HG03280 (cell line): ENCODE measurements at regions not wholly inside any gene's neighbourhood (a gene's known extent, or its start where the extent isn't known, plus 50 kb on each side); places are given as distances from the start of the nearest gene placed in this dataset.
A peak's percentile ranks its signal among the peaks of the same experiment; 100 is the strongest.
"Not testable (repeated sequence)": the region's sequence is repeated elsewhere in the genome, so short reads cannot be mapped to it uniquely, and the experiment has no call there.

Experiments used
- ATAC-seq: cut with Tn5 transposase; IDR thresholded peaks from one replicate; pipeline ENCODE4 v1.9.1; 2021; ENCODE audit warnings: mild to moderate bottlenecking, moderate library complexity; ENCODE audit not compliant: unreplicated experiment

DNA sequence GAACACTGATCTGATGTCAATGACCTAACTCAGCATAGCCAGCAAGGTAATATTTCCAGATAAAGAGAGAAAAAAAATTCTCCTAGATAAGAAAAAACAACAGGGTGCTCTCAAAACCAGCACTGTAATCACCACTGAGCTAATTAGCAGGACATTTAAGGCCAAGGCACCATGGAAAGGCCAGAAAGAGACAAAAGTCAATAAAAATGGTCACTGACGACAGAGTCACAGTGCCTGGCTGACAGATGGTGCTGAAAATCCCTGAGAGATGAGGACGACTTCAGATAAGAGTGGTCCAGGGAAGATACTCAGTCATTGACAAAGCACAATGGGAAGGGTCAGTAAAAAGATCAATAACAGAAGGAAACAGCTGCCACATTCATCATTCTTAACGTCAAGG lies 186.7 kb downstream of the SPATA31A6 start:
- ATAC-seq: not testable (repeated sequence)

DNA sequence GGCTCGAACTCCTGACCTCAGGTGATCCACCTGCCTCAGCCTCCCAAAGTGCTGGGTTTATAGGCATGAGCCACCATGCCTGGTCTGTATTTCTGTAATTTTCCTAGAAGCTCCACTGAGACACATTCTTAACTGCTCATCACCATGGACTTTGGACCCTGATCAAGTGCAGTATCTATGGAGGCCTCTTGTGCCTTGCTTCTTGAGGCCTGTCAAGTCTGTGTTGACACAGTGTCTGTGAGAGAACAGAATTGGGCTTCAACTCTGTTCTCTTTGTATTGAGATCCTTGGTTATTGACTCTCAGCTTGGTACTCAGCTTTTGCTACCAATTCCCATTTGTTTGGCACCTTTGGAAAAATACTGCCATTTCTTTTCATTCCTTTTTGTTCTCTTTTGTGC lies 188.0 kb downstream of the SPATA31A6 start:
- not testable (repeated sequence) for ATAC-seq

DNA sequence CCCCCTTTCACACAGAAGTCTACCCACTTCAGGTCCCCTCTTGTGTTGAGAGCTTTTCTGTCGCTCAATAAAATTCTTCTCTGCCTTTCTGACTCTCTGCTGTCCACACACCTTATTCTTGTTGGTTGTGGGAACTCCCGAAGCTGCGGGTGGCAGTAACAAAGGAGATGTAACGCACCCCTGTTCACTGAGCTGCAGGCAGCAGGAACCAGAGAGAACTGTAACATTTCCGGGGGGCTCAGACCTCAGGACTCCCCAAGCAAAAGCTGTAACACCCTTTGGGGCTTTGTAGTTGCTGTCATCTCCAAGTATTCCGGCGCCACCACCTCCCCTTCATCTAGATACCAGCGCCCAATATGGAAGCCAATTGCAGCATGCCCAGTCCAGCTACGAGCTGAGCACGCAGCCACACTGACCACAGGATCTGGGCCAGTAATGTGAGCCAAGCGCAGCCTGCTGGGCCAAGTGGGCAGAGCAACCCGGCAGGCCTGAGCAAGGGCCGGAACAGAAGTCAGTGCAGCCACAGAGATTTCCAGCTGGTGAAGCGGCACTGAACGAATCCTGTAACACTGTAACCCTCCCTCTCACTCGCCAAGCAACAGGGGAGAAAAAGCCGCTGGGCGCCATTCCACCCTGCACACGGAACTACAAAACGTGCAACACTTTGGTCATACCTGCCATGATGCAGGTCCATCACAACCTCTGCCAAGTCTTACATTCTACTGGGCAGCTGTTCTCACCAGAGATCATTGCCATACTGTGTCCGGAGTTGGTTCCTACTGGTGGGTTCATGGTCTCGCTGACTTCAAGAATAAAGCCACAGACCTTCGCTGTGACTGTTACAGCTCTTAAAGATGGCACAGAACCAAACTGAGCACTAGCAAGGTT lies 194.3 kb downstream of the SPATA31A6 start:
- not testable (repeated sequence) for ATAC-seq

DNA sequence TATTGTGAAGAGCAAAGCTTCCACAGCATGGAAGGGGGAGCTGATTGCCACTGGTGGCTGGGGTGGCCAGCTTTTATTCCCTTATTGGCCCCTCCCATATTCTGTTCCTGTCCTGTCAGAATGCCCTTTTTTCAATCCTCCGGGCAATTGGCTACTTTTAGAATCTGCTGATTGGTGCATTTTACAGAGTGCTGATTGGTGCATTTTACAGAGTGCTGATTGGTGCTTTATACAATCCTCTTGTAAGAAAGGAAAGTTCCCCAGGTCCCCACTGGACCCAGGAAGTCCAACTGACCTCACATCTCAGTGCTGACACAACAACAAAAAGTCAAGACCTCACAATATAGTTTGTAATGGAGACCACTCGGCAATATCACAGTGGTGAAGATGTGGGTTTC lies 195.0 kb downstream of the SPATA31A6 start:
- ATAC-seq: no peak

DNA sequence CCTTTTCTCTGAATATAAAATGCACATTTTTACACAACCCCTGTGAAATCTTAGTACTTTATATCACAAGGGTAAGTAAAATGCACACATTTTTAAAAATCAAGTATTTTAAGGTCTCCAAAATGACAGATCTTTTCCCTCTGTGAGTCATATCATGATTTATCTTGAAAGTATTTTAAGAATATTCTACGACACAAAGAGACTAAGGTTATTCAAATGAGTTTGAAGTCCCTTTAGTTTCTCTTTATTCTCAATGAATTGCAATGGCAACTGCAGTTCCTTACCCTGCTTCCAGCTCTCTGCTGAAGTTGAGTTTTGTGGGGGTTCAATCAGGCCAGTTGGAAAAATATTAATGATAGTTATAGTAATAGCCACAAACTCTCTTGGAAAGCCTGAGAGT lies 196.1 kb downstream of the SPATA31A6 start:
- ATAC-seq: not testable (repeated sequence)

DNA sequence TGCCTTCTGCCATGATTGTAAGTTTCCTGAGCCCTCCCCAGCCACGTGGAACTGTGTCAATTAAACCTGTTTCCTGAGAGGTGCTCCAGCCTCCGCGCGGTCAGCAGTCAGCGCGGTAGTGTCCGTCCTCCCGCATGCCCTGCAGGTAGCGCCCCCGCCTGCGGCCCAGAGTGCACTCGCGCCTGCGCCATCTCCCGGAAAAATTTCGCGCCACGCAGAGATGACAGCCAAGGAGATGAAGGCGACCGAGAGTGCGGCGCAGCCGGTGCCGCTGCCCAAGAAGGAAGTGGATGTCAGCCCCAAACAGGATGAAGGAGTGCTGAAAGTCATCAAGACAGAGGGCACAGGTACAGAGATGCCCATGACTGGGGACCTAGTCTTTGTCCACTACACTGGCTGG lies 201.1 kb downstream of the SPATA31A6 start:
- ATAC-seq: not testable (repeated sequence)

DNA sequence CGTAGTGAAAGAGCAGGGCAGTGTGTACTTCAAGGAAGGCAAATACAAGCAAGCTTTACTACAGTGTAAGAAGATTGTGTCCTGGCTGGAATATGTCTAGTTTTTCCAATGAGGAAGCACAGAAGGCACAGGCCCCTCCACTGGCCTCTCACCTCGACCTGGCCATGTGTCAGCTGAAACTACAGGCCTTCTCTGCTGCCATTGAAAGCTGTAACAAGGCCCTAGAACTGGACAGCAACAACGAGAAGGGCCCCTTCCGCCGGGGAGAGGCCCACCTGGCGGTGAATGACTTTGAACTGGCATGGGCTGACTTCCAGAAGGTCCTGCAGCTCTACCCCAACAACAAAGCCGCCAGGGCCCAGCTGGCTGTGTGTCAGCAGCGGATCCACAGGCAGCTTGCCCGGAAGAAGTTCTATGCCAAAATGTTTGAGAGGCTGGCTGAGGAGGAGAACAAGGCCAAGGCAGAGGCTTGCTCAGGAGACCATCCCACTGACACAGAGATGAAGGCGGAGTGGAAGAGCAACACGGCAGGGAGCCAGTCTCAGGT lies 202.2 kb downstream of the SPATA31A6 start:
- not testable (repeated sequence) for ATAC-seq

DNA sequence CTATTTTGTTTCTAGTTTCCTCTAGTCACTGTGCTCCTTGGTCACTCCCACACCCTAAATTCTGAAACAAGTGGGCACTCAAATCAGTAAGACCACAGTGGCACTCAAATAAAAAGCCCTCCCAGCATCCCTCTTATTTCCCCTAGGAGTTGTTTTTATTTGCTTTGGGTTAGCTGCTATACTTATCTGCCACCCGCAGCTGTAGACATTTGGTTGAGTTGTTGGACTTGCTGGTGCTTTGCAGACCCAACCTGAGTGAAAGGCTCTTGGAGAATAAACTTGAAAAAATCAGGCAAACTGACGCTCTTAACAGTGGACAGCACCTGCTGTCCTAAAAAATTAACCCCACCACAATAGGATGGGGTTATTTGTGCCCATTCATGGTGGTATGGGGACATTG lies 203.0 kb downstream of the SPATA31A6 start:
- no peak for ATAC-seq

DNA sequence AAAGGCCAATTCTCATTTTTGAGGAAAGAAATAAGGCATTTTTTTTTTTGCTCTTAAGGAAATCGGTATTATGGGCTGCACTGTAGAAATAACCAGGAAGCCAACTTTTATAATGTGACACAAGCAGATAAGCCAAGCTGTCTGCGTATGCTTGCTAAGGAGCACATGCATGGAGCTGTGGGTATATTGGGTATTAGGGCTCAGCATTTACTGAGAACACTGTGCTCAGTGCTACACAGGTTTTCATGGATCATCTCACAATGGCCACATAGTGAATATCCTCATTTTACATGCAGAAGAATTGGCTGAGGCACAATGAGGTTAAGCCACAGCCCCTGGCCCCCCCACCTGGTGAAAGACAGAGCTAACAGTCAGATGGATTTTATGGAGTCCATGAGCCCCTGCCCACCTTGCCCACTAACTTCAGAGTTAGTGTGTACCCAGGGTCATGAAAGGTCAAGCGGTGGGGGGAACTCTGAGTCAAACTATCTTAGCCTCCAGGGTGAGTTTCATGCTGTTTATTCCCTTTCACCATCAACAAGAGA lies 204.8 kb downstream of the SPATA31A6 start:
- no peak for ATAC-seq

DNA sequence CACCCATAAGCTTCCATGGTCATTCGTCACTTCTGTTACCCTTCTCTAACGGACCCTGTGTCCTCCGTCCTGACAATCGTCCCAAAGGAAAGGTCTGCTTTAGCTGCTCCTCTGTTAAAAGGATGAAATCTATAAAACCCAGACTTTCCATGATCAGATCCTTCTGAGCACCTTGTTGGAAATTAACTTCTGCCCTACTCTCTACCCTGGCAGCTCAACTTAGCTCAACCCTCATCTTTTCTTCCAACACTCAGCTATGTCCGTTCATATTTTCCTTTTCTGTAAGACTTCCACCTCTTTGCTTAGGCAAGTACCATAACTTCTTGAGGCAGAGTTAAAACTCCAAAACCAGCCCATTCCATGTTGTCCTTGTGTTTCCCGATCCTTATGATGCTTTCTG lies 205.4 kb downstream of the SPATA31A6 start:
- no peak for ATAC-seq

DNA sequence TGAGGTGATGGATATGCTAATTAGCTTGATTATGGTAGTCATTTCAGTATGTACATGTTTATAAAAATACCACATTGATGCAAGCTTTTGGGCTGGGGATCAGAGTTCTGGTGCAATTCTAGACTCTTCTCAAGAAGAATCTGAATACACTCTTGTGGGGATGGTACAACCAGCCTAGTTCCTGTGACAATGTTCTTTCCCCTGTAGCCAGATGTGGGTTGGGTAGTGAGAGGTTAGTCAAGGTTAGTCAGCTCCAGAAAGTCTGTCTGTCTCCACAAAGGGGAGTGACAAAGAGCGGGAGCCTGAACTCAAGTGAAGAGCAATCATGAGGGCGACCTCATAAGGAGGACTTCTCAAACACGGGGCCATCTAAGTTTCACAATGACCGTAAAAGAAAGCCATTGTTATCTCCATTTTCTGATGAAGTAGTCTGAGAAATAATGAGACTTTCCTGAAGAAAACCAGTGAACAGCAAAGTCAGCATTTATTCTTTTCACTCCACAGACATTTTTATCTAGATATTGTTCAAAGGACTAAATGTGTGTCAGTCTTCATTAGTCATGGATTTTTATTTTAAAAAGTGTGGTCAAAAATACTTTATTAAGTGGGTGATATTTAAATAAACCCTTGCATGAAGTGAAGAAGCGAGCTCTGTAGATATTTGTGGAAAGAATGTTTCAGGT lies 209.5 kb downstream of the SPATA31A6 start:
- not testable (repeated sequence) for ATAC-seq

DNA sequence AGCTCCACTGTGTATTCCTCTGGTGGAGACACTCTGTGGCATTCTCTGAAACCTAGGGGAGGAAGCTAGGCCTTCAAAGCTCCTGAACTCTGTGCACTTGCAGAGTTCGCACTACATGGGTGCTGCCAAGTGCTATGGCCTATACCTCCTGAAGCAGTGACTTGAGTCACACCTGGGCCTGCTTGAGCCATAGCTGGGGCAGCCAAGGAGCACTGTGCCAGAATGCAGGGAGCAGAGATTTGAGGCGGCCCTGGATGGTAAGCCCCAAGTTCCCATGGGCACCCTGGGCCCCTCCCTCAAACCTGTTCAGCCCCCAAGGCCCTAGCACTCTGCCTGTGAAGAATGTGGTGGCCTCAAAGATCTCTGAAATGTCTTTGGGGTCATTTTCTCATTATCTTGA lies 212.9 kb downstream of the SPATA31A6 start:
- no peak for ATAC-seq

DNA sequence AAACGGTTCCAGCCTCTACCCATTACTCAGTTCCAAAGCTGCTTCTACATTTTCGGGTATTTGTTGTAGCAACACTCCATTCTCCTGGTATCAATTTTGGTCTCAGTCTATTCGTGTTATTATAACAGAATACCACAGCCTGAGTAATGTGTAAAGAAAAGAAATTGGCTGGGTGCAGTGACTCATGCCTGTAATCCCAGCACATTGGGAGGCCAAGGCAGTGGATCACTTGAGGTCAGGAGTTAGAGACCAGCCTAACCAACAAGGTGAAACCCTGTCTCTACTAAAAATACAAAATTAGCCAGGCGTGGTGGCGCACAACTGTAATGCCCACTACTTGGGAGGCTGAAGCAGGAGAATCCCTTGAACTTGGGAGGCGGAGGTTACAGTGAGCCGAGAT lies 213.9 kb downstream of the SPATA31A6 start:
- not testable (repeated sequence) for ATAC-seq

DNA sequence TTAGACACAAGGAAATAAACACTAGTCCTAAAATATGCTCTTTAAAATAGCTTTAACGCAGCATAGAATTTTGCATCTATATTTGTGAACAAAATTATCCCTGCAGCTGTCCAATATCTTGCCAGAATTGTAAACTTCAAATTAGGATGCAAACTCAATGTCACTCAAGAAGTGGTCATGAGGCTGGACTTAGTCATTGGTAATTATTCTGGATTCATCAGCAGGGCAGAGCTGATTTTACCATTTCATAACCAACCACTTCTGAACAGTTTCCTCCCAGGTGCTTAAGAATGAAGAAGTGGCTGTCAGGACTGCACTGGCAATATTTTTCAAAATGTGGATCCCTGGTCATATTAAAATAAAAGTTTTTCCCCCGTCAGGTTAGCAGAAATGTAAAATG lies 219.5 kb downstream of the SPATA31A6 start:
- not testable (repeated sequence) for ATAC-seq

DNA sequence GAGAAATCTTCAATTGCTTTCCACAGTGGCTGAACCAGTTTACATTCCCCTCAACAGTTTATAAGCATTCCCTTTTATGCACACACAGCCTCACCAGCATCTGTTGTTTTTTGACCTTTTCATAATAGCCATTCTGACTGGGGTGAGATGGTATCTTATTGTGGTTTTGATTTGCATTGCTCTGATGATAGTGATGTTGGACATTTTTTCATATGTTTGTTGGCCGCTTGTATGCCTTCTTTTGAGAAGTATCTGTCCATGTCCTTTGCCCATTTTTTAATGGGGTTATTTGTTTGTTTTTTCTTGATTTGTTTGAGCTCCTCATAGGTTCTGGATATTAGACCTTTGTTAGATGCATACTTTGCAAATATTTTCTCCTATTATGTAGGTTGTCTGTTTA lies 226.1 kb downstream of the SPATA31A6 start:
- ATAC-seq: not testable (repeated sequence)

DNA sequence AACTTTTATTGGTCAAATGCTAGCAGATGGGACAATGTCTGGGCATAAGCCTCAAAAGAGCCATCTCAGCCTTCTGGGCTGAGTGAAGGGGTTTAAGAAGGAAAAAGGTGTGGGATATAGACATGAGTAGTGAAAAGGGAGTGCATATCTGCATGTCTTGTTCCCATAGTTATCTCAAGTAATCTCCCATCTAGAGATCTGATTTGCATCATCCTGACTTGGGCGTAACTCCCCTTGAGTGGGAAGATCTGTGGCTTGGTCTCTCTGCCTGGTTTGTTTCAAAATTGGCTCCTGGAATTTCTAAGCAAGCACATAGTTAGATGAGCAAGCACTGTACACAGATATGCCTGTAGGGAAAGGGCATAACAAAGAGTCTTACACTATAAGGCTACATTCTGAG lies 228.9 kb downstream of the SPATA31A6 start:
- ATAC-seq: not testable (repeated sequence)

DNA sequence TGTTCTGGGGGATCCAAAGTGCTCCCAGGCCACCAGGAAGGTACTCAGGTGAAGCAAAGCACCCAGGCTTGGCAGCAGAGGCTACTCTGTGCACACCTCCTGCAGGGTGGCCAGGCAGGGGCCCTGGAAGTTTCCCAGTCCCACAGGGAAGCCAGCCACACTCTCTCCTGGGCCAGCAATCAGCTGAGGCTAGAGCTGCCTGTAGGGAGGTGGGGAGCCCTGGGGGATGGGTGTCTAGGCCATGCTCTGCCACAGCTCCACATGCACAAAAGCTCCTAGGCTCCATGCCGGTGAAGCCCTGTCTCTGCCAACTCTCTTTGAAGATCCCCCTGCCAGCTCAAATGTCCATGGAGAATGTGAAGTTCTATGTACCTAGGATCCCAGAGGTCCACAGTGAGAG lies 231.4 kb downstream of the SPATA31A6 start:
- ATAC-seq: not testable (repeated sequence)

DNA sequence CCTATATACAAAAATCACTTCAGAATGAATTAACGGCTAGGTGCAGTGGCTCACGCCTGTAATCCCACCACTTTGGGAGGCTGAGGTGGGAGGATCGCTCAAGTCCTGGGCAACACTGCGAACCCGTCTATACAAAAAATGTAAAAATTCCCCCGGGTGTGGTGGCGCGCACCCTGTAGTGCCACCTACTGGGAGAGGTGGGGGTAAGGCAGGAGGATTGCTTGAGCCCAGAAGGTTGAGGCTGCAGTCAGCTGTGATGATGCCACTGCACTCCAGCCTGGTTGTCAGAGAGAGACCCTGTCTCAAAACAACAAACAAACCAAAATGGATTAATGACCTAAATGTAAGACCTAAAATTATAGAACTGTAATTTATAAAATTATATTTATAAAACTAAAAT lies 236.2 kb downstream of the SPATA31A6 start:
- not testable (repeated sequence) for ATAC-seq

DNA sequence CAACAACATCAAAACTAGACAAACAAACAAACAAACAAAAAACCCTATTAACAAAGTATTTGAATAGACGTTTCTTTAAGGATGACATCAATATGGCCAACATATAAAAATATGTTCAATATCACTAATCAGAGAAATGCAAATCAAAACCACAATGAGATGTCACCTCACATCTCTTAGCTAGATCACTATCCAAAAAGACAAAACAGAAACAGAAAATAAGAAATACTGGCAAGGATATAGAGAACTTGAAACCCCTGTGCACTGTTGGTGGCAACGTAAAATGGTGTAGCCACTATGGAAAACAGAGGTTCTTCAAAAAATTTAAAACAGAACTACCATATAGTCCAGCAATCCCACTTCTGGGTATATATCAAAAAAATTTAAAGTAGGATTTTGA lies 236.9 kb downstream of the SPATA31A6 start:
- peak; percentile 65 for ATAC-seq

DNA sequence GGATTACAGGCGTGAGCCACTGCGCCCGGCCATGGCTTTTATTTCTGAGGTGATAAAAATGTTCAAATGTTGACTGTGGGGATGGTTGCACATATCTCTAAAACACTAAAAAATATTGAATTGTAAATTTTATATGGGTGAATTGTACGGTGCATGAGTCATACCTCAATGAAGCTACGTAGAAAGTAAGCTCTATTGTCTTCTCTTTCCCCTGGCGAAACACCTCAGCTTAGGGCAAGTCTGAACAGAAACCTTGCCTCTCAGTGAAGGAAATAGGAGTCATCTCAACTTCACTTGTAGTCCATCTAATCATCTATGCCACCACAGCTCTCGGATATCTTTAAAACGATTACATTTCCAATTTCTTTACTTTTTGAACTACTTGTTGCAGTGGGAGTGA lies 238.2 kb downstream of the SPATA31A6 start:
- not testable (repeated sequence) for ATAC-seq
